PC-9 (cell line): ENCODE measurements at regions not wholly inside any gene's neighbourhood (a gene's known extent, or its start where the extent isn't known, plus 50 kb on each side); places are given as distances from the start of the nearest gene placed in this dataset.

Source experiments
- BruUV-seq: library from RNA; stranded (reverse); fragments of 400-500 nt; replicated peaks from 2 replicates; lab custom pipeline; 2021; lab: Mats Ljungman, UMichigan
- CTCF ChIA-PET: fragments of 300-600 bp; sonication (Branson Sonifier 250); formaldehyde crosslinking; loops from one replicate; lab custom pipeline; 2022; ENCODE audit warnings: antibody characterized with exemption; lab: Charles Lee
- POLR2A ChIA-PET: fragments of 300-600 bp; sonication (Branson Sonifier 250); formaldehyde crosslinking; loops from one replicate; lab custom pipeline; 2022; ENCODE audit warnings: antibody characterized with exemption; ENCODE audit not compliant: unreplicated experiment; lab: Charles Lee
- DNase-seq, 2 experiments: peaks; one replicate each; pipeline versions ENCODE4 v3.0.0 to v3.0.0-alpha.2; 2015 to 2022; ENCODE audit warnings: mixed read lengths in 1 of 2
- H2AFZ ChIP-seq: fragments of 200-600 bp; sonication (generic); 2 replicates; pipeline ENCODE4 v1.8.1; 2017; ENCODE audit warnings: antibody characterized with exemption
- H3F3A ChIP-seq: fragments of 200-600 bp; sonication (generic); 2 replicates; pipeline ENCODE4 v1.8.1; 2017; ENCODE audit warnings: antibody characterized with exemption, mild to moderate bottlenecking, low read depth; ENCODE audit not compliant: insufficient read depth
- H3K27ac ChIP-seq: fragments of 200-600 bp; sonication (generic); 2 replicates; pipeline ENCODE4 v1.6.1; 2016; ENCODE audit warnings: mixed run types
- H3K27me3 ChIP-seq: fragments of 200-600 bp; sonication (generic); 2 replicates; pipeline ENCODE4 v1.6.1; 2016; ENCODE audit warnings: low read depth, mixed run types; ENCODE audit not compliant: insufficient read depth
- H3K36me3 ChIP-seq: fragments of 200-600 bp; sonication (generic); 2 replicates; pipeline ENCODE4 v1.6.1; 2016; ENCODE audit warnings: low read depth, mixed run types
- H3K4me1 ChIP-seq: fragments of 200-600 bp; sonication (generic); replicated peaks from 2 replicates; pipeline ENCODE4 v1.6.1; 2016; ENCODE audit warnings: mixed run types; ENCODE audit not compliant: insufficient read depth
- H3K4me2 ChIP-seq: fragments of 200-600 bp; sonication (generic); 2 replicates; pipeline ENCODE4 v1.6.1; 2017; ENCODE audit warnings: mixed run types
- H3K4me3 ChIP-seq: fragments of 200-600 bp; sonication (generic); 2 replicates; pipeline ENCODE4 v1.6.1; 2016; ENCODE audit warnings: mixed run types
- H3K79me2 ChIP-seq: fragments of 200-600 bp; sonication (generic); 2 replicates; pipeline ENCODE4 v1.6.1; 2017; ENCODE audit warnings: low read depth, mixed run types
- H3K9me2 ChIP-seq: fragments of 200-600 bp; sonication (generic); 2 replicates; pipeline ENCODE4 v1.8.1; 2017; ENCODE audit warnings: mild to moderate bottlenecking; ENCODE audit not compliant: insufficient read depth
- H3K9me3 ChIP-seq: fragments of 200-600 bp; sonication (generic); 2 replicates; pipeline ENCODE4 v1.8.1; 2016; ENCODE audit warnings: low read depth; ENCODE audit not compliant: insufficient read depth
- H4K20me1 ChIP-seq: fragments of 200-600 bp; sonication (generic); 2 replicates; pipeline ENCODE4 v1.8.1; 2017; ENCODE audit not compliant: insufficient read depth
- CTCF ChIP-seq: fragments of 200-600 bp; sonication (generic); conservative IDR thresholded peaks from 2 replicates; pipeline ENCODE4 v1.6.1; 2017; ENCODE audit warnings: mixed run types, antibody characterized with exemption, mild to moderate bottlenecking, moderate library complexity
- EZH2 ChIP-seq: fragments of 200-600 bp; sonication (generic); IDR thresholded peaks from 2 replicates; pipeline ENCODE4 v1.8.0; 2017; ENCODE audit warnings: antibody characterized with exemption, low read depth
- intact Hi-C: fragments of 100-400 bp; cut with micrococcal nuclease; formaldehyde crosslinking; loops from one replicate; pipeline ENCODE4 v1.10.0; 2022; ENCODE audit not compliant: unreplicated experiment

GRCh38 chr2:228532233-228532632 lies 350.7 kb upstream of the SPHKAP start:
- Histone ChIP-seq H3K4me3 (no peak overlapping the region), H3K9me3 (peaks cover 11% of the 10 kb centered on the region), H3K36me3 (no peaks in the 10 kb centered on the region), H3K79me2 (no peaks in the 10 kb centered on the region), H3K27ac (no peak overlapping the region), H2AFZ (no peak overlapping the region), H3K27me3 (no peaks in the 10 kb centered on the region), H3K4me2 (no peak overlapping the region), H3K9me2 (no peaks in the 10 kb centered on the region), H3K4me1 (no peaks in the 10 kb centered on the region), H4K20me1 (no peaks in the 10 kb centered on the region), H3F3A (no peaks in the 10 kb centered on the region)
- TF ChIP-seq CTCF (no peak), EZH2 (no peak)
- CTCF ChIA-PET: no interaction called here
- DNase-seq: no peak
- no TSS peak for BruUV-seq
- intact Hi-C loops: no loop called here
- POLR2A ChIA-PET: no interaction called here

- H3K4me1 ChIP-seq: no peaks in the 10 kb centered on the region
- ChIA-PET POLR2A (no interaction called here), CTCF (no interaction called here)
- no peaks in the 10 kb centered on the region for H3K9me2 ChIP-seq
- H3K27me3 ChIP-seq: no peaks in the 10 kb centered on the region
- no peak overlapping the region for H2AFZ ChIP-seq
- no peaks in the 10 kb centered on the region for H3K36me3 ChIP-seq
- H3K4me2 ChIP-seq: no peak overlapping the region
- no peak overlapping the region for H3K4me3 ChIP-seq
- no peak overlapping the region for H3K27ac ChIP-seq
- no peaks in the 10 kb centered on the region for H3K79me2 ChIP-seq
- no peaks in the 10 kb centered on the region for H4K20me1 ChIP-seq
- intact Hi-C loops: no loop called here
- BruUV-seq: no TSS peak
- H3F3A ChIP-seq: no peaks in the 10 kb centered on the region
- DNase-seq: no peak
- TF ChIP-seq CTCF (no peak), EZH2 (no peak)
- H3K9me3 ChIP-seq: no peaks in the 10 kb centered on the region
Measured at GRCh38 chr2:228527197-228527881, 345.9 kb upstream of the SPHKAP start.

- CTCF ChIA-PET: no interaction called here
- H4K20me1 ChIP-seq: no peaks in the 10 kb centered on the region
- H3K9me2 ChIP-seq: no peaks in the 10 kb centered on the region
- no peaks in the 10 kb centered on the region for H3K9me3 ChIP-seq
- no peak for DNase-seq
- POLR2A ChIA-PET: no interaction called here
- H2AFZ ChIP-seq: no peak overlapping the region
- H3K27me3 ChIP-seq: no peaks in the 10 kb centered on the region
- no peaks in the 10 kb centered on the region for H3K4me1 ChIP-seq
- H3F3A ChIP-seq: no peaks in the 10 kb centered on the region
- no peak overlapping the region for H3K4me2 ChIP-seq
- no peaks in the 10 kb centered on the region for H3K79me2 ChIP-seq
- no peaks in the 10 kb centered on the region for H3K36me3 ChIP-seq
- BruUV-seq: no TSS peak
- H3K27ac ChIP-seq: no peak overlapping the region
- TF ChIP-seq CTCF (no peak), EZH2 (no peak)
- no peak overlapping the region for H3K4me3 ChIP-seq
- intact Hi-C loops: no loop called here
Measured at GRCh38 chr2:228526687-228527086, 345.2 kb upstream of the SPHKAP start.
